ENCODE measurements at regions not wholly inside any gene's neighbourhood (a gene's known extent, or its start where the extent isn't known, plus 50 kb on each side); places are given as distances from the start of the nearest gene placed in this dataset.

GRCh38 chr21:24561291-24561690, 1046.0 kb downstream of the MRPL39 start:
- TF ChIP-seq GATA3 (IDR thresholded peaks at IDR 0.05; ENCODE audit: low read depth, low read length) (no peak), GATA2 (IDR thresholded peaks at IDR 0.05; ENCODE audit: low read depth, low read length) (no peak)
